ENCODE measurements at regions not wholly inside any gene's neighbourhood (a gene's known extent, or its start where the extent isn't known, plus 50 kb on each side); places are given as distances from the start of the nearest gene placed in this dataset.

DNA sequence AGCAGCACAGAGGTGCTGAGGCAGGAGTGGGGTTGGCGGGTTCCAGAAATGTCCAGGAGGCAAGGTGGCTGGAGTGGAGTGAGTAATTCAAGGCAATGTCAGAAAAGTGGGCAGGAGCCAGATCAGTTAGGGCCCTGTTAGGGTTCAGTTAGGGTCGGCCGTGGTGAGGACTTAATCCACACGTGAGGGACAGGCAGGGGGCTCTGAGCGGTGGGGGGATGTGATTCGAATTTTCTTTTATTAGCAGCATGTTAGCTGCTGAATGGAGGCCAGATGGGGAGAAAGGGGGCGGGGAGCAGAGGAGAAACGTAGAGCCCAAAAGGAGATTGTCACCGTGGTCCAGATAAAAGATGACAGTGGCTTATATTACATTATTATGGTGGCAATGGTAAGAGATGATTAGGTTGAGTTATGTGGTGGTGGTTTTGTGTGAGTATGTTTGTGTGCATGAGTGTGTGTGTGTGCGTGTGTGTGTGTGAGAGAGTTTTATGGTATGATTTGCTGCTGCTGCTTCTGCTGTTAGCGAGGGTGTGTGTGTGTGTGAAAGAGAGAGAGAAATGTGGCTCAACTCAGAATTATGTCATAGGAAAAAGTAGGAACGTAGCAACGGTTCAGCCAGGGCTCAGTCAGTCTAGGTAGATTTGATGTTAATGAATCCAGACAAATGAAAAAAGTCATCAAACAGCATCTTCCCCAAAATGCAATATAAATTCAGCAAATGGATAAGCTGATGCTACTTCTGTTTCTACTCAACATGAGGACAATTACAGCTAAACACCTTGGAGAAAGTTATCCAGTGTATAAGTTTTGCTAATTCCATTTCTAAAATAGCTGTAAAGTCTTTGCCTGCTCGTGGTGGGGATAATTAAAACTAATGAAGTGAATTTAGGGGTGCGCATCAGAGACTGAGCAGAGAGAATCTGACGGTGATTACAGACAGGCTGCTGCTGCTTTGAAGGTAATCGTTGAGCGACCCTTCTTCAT, 390.6 kb downstream of the HAPSTR1 start:
- ATAC-seq = no peak

DNA sequence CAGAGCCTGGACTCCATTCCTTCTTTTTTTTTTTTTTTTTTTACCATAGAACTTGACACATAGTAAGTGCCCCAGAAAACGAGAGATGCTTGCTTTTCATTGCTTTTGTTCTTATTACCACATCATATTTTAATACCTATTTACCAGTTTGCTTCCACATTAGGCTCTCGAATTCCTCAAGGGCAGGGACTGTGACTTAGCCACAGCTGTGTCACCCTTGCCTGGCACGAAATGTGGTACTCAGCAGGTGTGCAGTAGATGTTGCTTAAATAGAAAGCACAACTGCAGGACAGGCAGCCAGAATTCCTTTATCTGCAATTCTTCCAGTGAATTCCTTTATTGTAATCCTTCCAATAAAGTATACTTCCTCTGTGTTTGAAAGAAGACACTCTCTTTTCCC, 393.0 kb downstream of the HAPSTR1 start:
- no peak for ATAC-seq

DNA sequence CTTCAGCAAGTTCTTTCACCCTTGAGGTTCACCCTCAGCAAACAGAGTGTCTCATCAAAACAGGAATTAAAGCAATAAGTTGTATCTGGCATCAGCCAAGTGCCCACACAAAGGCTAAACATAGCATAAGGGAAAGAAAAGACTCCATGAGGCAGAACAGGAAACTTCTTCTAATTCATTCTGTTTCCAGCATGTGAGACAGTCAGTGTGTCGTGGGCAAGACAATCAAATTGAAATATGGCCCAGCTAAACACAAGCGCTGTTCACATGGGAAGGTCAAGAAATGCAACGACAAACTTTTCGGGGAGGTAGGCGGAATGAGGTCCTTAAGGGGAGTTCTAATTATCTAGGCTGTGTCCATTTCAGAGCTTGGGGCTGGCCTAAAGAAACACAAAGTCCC, 393.4 kb downstream of the HAPSTR1 start:
- no peak for ATAC-seq

DNA sequence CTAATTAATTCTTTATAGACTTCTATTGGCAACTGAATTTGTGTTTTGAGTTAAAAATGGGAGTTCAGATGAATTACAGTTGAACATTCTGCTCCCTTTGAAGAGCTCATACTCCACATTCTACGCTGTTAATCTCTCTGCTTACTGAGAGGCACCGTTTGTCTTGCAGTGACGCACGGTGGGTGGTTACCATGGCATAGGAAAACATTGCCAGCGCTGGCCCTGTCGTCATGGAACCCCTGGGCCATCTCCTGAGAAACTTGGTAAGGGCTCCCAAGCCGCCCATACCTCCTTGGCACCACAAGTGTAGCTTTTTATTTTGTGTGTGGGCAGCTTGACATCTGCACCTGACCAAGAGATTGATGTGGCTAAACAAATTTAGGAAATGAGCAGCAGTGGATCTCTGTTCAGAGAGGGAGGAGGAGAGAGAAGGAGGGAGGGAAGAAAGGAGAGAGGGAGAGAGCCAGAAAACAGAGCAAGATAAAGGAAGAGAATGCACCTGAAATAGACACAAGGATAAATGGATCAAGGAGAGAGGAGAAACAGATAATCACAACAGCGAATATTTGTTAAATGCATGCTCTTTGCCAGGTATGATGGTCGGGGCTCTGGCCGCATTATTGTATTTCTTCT, 398.5 kb downstream of the HAPSTR1 start:
- no peak for ATAC-seq

DNA sequence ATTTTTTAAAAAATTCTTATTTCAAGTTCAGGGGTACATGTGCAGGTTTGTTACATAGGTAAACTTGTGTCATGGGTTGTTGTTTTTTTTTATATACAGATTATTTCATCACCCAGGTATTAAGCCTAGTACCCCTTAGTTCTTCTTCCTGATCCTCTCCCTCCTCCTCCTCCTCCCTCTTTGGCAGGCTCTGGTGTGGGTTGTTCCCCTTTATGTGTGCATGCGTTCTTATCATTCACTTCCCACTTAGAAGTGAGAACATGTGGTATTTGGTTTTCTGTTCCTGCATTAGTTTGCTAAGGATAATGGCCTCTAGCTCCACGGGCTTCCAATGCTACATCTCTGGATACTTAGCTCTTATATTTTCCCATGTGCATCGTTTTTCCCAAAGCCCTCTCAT, 404.4 kb downstream of the HAPSTR1 start:
- ATAC-seq = no peak

DNA sequence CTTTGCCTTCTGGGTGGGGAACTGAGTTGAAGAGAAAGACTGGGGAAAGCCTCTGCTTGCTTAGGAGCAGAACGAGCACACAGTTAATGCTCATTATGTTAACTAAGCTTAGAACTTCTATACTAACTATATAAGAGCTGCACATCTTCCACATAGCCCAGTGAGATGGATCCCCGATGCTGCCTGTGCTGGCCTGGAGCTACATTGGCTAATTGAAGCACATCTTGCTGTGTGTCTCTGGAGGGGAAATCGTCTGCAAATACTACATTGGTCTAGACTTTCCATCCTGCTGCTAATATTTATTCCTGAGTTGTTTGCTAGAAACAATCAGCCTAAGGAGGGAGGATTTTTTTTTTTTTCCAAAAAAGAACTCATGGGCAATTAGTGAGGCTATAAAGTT, 406.3 kb downstream of the HAPSTR1 start:
- no peak for ATAC-seq

DNA sequence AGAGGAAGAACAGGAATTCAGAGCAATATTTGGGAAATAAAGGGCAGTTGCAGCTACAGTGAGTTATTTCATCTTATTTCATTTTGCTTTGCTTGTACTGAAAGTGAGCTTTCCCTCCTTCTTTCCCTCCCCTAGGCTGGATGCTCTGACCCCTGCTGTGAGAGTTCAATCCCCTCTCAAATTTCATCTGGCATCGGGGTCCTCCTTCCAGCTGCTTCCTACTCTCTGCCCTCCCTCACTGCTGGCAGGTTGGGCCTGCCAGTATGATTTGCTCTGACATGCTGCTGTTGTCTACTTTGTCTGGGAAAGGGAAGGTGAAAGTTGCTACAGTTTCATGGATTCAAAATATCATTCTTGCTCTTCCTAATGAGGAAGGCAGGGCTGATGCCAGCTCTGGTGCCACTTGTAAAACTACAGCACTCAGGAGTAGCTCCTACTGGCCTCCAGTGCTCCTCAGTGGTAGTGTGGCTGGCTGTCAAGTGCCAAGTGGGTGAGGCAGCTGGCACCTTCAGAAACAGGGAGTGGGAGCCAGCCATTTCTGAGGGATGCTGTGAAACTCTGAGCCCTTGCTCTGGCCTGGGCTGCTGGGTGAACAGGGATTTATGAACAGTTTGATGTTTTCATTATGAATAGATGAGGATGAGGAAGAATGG, 408.6 kb downstream of the HAPSTR1 start:
- ATAC-seq = no peak

DNA sequence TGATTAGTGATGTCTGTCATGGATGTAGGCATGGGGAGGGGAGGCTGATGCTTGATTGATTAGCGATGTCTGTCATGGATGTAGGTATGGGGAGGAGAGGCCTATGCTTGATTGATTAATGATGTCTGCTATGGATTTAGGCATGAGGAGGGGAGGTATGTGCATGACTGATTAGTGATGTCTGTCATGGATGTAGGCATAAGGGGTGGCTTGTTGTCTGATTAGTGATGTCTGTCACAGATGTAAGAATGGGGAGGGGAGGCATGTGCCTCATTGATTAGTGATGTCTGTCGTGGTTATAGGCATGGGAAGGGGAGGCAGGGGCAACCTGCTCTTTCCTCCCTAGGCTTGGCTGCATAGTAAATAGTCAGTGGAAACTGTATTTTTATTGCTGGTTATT, 409.4 kb downstream of the HAPSTR1 start:
- no peak for ATAC-seq

DNA sequence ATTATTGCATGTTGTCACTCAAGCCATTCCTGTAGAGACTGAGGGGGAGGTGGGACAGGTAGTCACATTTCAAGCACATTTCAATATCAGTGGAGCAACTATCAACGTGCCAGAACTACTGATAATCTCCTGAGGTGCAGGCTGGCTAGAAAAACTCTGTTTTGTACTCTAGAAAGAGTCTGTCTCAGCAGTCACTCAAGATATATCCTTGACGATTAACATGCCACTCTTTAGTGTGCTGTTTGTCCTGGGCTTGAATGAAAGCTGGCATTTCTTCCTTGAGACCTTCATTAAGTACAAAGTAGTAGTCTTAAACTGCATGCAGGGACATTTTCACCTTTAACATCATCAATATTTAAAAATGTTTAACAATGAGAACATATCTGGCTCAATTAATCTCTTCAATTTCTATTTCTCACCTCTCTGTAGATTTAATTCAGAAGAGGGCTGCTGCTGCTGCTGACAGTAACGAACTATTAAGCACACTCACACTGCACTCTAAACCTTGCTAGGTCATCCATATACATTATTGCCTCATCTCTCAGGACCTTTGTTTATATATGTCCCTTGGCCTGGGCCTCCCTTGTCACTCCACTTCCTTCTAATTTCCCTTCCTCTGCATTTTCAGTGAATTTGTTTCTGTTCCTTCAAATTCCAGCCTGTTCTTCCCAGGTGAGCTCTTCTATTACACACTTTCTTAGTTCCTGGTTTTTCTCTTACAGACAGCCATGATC, 412.0 kb downstream of the HAPSTR1 start:
- no peak for ATAC-seq

DNA sequence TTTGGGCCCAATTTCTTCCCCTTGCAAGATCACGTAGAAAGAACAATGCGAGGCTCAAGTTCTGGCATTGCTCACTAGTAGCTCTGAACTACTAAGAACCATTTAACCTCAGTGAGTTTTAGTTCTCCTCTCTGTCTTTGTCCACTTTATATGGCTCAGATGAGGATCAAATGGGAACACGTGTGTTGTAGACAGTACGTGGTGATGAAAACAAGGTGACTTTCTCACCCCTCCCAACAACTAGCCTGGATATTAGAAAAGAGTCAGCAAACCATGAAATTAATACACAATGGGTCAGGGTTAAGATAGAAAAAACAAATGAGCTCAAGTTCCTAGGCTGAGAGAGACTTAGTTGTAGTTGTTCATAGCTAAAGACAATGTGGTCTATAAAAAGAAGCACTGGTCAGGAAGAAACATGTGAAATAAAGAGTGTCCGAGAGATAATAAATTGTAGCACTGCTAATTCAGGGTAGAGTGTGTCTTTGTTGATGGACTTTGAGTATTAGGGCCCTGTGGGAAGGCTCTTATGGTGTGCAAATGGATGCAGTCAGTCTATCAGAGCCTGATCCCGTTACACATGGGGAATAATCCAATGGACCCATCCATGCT, 417.0 kb downstream of the HAPSTR1 start:
- ATAC-seq = no peak

DNA sequence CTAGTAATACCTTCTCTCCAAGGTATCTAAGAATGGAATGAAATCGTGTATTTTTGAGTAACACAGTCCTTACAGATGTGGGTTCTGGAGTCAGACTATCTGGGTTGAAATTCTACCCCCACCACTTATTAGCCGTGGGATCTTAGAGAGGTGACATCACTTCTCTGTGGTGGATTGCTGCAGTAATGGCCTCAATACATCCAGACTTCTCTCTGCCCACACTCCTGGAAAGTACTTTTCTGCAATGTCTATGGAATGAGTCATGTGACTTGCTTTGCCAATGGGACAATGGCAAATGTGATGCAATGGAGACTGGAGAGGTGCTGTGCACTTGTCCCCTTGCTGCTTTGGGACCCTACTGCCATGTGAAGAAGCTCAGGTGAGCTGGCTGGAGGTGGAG, 418.2 kb downstream of the HAPSTR1 start:
- no peak for ATAC-seq

DNA sequence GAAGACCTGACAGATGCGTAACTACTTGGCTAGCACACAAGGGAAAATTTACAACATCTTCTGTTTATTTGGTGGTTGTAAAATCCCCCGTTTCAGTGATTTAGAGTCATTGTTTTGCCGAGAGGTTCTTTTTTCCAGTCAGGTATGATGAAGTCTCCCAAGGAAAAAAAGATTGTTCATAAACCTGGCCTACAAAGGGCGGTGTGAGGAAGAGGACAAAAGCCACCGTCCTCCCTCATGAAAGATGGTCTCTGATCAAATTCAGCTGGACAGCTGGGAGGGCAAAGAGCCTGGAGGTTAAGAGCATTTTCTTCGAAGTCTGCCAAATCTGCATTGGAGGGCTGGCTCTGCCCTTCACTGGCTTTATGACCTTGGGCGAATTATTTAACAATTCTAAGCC, 419.9 kb downstream of the HAPSTR1 start:
- no peak for ATAC-seq

DNA sequence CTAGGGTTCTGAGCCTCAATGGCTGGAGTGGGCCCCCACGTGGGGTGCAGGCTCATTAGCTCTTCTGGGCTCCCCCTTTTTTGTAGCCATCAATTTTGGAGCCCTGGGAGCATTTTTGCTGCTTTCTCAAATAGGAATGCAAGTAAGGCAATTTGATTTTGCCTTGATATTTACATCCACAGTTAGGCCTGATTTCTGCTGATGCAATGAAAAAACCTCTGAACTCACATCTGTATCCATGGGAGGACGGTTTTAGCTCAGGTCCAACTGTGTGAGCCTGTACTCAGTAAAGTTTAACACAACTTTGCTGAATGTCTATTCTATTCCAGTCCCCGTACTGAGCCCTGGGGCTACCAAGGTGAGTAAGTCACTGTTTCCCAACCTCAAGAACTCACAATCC, 425.0 kb downstream of the HAPSTR1 start:
- ATAC-seq = no peak

DNA sequence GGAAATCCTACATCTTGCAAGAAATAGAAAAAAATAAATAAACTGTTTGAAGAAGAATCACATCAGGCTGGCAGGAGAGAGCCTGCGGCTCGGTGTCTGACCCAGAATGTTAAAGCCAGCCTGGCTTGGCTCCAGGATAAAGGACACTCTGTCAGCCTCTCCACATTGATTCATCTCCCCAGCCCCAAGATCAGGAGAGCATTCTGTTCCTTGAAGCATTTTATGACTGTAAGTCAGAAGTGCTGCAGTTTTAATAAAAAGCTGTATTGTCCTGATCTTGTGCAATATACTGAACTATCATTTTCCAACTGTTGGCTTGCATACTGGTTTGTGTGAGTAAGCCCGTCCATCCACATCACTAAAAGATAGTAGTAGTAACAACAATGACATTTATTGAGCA, 426.6 kb downstream of the HAPSTR1 start:
- no peak for ATAC-seq

DNA sequence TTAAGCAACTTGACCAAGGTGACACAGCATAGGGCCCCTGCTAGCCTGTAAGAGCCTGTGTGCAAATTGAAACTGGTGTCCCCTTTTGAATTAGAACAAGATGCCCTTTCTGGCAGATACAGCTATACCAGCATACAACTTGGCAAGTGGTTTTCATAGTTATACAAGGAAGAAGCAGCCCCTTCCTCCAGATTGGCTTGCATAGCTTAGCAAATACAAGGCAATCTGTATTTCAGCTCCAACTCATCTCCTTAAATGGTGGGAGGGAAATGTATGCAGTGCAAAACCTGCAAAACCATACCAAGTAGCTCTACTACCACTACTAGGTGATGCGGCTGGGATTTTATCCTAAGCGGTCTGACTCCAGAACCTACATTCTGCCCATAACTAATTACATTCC, 427.1 kb downstream of the HAPSTR1 start:
- no peak for ATAC-seq

DNA sequence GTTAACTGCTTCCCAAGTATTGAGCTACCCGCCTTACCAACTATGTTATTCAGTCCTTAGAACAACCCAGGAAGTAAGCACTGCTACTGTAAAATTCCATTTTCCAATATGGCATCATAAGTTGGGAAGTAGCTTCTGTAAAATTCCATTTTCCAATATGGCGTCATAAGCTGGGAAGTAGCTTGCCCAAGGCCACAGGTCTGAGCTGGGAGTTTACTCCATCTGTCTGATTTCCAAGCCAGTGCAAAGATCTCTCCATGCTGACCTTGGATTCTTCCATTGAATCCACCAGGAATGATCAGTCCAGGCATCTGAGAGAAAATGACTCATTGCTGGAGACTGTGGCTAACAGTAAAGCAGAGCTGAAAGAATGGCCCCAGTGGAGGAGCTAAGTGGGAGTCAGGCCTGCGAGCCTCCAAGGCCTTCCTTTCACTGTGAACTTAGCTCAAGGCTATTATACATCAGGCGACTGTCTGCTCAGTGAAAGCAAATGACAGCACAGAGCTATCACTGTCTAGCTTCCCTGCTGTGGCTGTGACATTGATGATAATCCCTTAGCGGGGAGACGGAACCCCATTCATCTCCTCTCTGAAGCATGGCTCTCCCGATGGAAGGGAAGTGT, 430.4 kb downstream of the HAPSTR1 start:
- no peak for ATAC-seq

DNA sequence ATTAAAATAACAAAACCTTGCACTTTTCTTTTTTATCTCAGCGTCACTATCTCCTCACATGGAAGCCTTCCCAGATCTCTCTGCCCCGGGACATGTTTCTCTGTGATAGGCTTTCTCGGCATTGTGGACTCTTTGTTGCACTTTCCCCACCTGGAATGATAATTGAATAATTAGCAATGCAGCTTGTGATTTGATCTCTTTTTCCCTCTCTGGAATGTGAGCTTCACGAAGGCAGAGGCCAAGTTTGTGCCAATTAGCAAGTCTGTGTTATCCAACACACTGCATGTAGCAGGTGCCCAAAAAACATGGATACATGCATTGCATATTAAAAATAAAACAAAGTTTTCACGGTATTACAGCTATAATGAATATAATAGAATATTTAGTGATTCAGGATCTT, 431.2 kb downstream of the HAPSTR1 start:
- ATAC-seq = no peak

DNA sequence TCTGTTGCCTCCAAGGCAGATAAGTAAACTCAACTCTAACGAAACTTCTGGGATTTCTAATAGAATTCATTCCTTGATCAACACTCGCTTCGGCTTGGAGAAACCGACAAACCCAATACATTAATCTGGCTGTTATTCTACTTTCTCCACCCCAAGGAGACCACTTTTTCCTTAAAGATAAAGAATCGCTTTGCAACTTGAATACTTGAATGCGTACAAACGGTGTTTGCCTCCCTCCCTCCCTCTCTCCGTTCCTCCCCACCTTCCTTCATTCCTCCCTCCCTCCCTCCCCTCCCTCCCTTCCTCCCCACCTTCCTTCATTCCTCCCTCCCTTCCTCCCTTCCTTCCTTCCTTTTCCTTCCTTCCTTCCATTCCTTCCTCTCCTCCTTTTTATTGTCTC, 432.6 kb downstream of the HAPSTR1 start:
- no peak for ATAC-seq

DNA sequence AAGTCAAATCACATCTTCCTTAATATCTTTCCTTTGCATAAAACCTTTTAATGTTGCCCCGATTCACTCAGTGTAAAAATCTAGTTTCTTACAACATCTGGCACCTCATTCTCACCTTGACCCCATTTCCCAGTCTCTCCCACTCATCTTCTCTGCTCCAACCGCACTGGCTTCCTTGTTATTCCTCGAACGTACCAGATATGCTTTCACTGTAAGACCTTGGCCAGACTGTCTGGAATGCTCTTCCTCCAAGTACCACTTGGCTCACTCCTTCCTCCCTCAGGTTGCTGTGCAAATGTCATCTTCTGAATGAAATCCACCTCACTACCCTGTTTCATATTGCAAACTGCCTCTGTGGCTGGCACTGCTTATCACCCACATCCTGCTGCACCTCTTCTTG, 433.6 kb downstream of the HAPSTR1 start:
- ATAC-seq = no peak

DNA sequence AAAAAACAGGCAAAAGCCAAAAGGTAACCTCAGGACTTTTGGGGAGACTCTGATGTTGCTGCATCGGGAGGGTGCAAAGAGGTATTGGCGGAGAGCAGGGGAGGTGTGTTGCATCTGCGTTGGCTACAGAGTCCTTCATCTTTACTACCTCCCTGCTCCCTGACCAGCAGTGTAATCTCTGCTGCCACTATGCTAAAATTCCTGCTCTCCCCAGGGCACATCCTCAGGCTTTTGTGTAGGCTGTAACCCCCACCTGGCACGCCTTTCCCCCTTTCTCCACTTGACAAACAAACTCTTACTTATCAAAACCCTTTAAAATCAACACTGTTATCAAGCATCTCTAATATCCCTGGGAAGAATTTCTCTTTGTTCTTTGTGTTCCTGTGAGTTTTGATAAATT, 435.3 kb downstream of the HAPSTR1 start:
- ATAC-seq = no peak

DNA sequence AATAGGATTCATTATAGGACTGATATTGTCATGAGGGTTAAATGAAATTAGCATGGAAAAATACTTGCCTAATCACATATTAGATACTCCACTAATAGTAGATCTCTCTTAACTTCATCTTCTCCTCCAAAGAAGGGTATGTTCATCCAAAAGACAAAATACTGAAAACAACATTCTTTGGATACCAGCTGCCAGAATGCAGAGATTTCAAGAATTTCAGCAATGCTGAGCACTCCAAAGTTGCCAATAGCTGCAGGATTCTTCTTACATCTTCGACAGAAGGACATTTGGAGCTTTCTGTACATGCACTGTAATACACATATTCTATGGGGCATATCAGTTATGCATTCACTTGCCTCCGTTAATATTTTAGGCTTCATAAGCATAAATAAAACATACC, 436.5 kb downstream of the HAPSTR1 start:
- ATAC-seq = no peak

DNA sequence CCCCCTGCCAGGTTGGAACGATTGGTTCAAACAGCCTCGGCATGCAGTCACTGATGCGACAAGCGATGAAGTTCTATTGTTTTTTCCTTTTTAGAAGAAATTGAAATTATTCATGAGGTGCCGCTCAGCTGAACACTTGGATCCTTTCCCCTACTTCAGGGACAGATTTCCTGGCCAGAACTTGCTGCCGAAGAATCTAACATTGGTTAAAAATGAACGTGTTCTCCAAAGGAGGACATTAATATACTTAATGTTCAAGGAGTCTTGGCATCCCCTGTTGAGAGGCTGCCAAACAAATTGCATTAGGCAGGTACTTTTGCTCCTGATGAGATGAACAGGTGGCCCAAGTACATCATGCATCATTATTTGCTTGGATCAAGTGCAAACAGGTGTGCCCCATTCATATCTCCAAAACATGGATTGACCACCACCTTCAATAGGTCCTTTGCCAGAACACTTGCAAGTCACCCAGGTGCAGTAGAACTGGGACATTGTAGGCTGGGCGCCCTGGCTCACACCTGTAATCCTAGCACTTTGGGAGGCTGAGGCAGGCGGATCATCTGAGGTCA, 437.2 kb downstream of the HAPSTR1 start:
- ATAC-seq = no peak

All from esophagus mucosa (tissue), 1 donor.